M059J (cell line): ENCODE measurements at regions not wholly inside any gene's neighbourhood (a gene's known extent, or its start where the extent isn't known, plus 50 kb on each side); places are given as distances from the start of the nearest gene placed in this dataset.
"Not testable (repeated sequence)": the region's sequence is repeated elsewhere in the genome, so short reads cannot be mapped to it uniquely, and the experiment has no call there.

Source experiments
- DNase-seq: peaks from one replicate; pipeline ENCODE4 v3.0.0-alpha.2; 2012; ENCODE audit warnings: low read depth

DNA sequence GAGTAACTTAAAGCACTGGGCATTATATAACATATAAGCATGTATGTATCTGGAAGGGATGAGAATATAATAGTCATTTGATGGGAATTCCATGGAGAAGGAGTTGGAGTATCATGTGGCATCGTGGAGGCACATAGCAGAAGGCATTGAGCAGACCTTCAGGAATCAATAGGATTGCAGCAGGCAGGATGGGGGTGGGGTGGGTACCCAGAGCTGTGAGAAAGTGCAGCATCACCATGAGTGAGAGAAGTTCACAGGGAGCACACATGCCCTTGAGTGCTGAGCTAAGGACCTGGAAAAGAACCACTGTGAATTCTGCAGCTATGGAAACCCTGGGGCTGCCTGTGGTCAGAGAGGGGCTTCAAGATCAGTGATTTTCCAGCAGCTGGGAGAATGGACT lies 57.3 kb downstream of the MED10 start:
- no peak for DNase-seq

DNA sequence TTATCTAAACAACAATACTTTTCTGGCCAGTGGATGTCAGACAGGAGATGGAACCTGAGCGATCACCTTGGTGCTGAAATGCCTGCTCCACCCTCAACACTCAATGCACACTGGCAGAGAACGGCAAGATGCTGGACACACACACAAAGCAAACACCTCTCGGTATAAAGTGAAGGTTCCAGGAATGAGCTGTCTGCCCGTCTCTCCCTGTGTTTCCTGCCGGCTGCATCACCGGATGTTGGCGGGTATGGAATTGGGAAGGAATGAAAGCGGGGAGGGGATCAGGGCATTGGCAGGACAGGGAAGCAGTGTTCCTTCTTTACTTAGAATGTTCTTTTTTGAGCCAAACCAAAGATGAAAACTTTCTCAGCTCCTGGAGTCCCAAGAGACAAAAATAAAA lies 59.2 kb downstream of the MED10 start:
- DNase-seq, result no peak

- DNase-seq, result no peak
Observed at GRCh38 chr5:6317116-6317798, 61.1 kb downstream of the MED10 start.

- no peak for DNase-seq
Observed at GRCh38 chr5:6315580-6315979, 62.8 kb downstream of the MED10 start.

DNA sequence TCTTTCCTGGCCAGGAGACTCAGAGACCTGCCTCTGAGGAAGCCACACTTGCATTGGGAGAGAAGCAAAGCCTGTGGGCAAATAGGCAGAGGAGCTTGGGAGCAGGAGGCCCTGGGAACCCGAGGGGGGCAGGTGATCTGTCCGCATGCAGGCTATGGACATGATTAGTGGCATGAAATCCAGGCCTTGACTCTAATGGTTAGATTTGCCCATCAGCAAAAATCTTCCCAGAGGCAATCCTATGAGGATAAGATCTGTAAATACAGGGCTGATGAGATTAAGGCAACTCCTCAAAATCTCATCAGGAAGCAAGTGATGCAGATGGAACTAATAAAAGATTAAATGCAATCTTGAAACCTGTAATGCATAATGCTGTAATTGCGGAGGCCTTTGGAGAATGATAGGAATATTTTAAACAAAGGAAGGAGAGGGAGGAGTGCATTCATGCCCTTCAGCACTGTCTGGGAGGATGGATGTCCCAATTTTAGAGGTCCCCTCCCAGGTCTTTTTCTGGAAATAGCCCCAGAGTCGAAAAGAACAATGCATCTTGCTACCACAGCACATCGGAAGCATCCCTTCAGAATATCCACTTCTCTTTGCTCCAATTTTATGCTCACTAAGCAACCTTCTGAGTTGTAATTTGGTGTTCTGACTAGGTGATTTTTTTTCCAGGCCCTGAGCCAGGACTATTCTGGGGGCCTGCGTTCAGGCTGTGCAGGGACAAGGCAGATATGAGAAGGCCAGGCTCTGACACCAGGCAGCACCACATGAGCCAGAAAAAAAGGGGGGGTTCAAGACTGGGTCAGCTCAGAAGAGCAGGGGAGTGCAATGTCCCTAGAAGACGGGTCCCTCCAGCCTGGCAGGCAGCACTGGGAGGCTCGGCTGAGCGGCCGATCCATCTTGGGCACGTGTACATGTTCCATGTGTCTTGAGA lies 66.5 kb downstream of the MED10 start:
- no peak for DNase-seq

- no peak for DNase-seq
Observed at GRCh38 chr5:6309949-6310348, 68.4 kb downstream of the MED10 start.

DNA sequence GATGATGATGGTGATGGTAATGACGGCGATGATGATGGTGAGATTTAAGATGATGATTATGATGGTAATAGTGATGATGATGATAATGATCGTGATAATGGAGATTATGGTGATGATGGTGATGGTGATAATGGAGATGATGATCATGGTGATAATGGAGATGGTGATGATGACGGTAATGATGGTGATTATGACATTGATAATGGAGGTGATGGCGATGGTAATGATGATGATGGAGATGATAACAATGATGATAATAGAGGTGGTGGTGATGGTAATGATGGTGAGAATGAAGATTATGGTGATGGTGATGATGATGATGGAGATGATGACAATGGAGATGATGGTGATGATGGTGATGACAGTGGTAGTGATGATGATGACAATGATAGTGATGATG lies 69.7 kb downstream of the MED10 start:
- DNase-seq, result no peak

DNA sequence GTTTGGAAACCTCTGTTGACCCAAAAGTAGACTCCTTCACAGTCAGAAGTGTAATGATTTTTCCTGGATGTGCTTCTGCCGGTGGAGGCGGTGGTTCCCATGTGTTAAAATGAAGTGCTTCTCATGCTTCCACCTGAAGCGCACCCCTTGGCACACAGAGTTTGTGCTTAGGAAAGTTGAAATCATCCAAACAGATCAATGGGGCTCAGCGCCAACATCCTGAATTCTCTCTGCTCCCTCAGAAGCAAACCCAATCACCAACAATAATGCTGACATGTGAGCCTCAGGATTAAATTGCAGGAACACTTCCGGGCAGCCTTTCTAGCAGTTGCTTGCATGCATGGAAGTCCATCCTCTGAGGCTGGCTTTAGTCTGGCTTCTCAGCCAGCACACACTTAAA lies 71.0 kb downstream of the MED10 start:
- no peak for DNase-seq

DNA sequence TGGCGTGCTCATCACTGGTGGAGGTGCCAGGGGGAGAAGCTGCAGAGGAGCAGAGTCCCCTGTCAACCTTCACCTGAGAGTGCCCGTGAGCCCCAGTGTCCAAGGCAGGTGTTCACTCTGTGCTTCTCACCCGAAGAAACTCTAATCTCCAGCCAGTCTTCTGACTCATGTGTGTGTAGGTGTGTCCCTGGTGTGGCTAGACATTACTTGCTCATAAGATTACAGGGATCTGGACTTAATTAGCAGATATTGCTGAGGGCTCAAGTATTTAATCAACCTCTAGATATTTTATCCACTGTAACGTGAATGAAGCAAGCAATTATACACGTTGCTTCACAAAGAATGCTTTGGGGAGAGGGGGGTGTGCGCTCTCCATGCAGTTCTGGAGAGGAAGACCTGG lies 72.5 kb downstream of the MED10 start:
- no peak for DNase-seq

GRCh38 chr5:6302684-6303083 lies 75.7 kb downstream of the MED10 start:
- DNase-seq, result no peak

GRCh38 chr5:6302075-6302474 lies 76.3 kb downstream of the MED10 start:
- DNase-seq, result no peak

DNA sequence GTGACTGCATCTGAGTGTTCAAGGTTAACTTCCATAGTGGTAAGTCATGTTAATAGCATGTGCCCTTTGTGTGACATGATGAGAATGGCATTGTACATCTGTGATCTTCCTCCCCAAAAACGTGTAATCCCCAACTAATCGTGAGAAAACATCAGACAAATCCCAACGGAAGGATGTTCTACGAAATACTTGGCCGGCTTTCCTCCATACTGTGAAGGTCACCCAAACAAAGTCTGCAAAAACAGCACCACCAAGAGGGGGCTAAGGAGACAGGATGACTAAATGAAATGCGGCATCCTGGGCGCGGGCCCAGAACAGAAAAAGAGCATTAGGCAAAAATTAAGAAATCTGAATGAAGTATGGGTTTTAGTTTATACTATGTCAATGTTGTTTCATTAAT lies 81.8 kb downstream of the MED10 start:
- no peak for DNase-seq

DNA sequence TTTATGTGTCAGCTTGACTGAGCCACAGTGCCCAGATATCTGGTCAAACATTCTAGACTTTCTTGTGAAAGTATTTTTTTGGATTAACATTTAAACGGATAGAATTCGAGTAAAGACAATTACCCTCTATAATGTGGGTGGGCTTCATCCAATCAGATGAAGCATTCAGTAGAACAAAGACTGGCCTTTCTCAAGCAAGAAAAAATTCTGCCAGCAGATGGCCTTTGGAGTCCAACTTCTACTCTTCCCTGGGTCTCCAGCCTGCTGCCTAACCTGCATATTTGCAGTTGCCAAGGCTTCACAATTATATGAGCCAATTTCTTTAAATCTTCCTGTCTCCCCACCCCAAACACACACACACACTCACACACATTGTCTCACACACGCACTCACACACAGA lies 86.4 kb downstream of the MED10 start:
- DNase-seq, result peak; percentile 29

DNA sequence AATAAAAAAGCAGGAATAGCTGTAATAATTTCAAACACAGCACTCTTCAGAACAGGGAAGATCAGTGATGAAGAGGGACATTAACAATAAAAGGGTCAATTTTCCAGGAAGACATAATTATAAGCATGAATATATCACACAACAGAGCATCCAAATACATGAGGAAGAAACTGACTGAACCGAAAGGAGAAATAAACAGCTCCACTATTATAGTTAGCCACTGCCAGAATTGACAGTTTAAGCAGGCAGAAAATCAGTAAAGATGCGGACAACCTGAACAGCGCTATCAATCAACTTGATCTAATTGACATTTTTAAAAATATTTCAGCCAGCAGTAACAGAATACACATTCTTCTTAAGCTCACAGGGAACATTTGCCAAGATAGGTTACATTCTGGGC lies 89.1 kb downstream of the MED10 start:
- DNase-seq, result no peak

- no peak for DNase-seq
Observed at GRCh38 chr5:6287176-6287575, 91.2 kb downstream of the MED10 start.

- no peak for DNase-seq
Observed at GRCh38 chr5:6286404-6286803, 91.9 kb downstream of the MED10 start.

DNA sequence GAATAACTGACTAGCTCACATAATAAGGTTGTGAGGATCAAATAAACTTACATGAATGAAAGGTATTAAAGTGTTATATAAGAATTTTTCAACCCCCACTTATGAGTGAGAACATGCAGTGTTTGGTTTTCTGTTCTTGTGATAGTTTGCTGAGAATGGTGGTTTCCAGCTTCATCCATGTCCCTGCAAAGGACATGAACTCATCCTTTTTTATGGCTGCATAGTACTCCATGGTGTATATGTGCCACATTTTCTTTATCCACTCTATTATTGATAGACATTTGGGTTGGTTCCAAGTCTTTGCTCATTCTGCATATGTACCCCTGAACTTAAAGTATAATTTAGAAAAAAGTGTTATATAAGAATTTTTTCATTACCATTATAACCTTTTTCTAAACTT lies 93.9 kb downstream of the MED10 start:
- DNase-seq, result not testable (repeated sequence)

DNA sequence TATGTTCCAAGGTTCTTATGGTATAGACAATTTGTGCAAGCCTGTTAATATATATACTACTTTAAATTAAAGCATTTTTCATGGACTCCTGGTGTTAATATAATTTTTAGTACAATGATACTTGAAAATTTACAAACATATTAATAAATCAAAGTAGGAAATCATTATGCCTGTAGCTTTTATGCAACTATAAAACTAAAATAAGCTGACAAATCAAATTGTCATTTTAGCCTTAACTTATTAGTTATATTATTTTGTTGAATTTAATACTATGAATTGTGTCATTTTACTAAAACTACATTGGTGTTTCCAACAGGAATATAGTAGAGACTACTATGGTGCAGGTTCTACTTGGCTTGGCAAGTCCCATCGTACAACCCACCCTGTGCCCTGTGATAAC lies 96.0 kb downstream of the MED10 start:
- DNase-seq, result no peak

DNA sequence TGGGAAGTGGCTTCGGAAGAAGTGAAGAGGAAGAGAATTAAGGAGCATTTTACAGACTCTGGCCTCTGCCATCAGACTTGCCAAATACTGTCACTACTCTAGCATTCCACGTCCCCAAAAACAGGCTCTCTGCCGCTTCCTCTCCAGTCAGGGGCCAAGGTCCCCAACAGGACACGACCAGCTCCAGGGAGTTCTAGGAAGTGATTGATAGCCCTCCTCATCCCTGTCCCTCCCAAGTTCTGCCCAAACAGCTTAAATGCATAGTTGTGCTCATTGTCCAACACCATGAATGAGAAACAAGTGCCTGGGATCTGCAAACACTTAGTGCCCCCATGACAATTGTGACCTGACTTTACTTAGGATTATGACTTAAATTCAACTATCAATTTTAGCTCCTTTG lies 96.5 kb downstream of the MED10 start:
- DNase-seq, result no peak

DNA sequence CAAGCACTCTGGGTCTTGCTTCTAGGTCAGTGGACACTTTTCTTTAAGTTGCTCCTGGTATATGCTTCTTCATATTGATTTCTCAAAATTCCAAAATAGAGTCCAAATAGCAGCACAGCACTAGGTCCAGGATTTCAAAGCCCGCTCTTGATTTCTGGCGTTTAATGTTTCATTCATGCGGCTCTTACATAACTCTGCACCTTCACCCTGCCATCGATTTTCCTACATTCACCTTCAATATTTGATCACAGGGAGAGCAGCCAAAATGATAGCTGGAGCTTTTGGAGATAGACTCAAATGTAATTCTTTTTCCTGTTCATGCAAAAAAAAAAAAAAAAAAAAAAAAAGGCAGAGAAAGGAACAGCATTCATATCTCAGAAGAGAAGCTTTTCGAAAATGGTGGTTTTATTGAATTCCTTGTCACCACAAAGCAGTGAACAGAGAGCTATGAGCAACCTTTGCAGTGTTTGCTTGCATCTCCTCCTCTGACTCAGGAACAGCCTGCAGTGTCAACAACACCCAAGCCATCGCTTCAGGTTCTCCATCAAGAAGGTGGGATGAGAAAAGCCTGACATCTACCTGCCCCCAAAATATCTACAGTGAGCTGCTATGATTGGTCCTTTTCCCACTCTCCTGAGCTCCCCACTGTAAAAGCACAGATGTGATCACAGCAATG lies 97.8 kb downstream of the MED10 start:
- DNase-seq, result no peak

GRCh38 chr5:6279607-6280006 lies 98.7 kb downstream of the MED10 start:
- DNase-seq, result no peak

GRCh38 chr5:6274846-6275543 lies 103.4 kb downstream of the MED10 start:
- DNase-seq, result no peak
